ENCODE measurements at regions not wholly inside any gene's neighbourhood (a gene's known extent, or its start where the extent isn't known, plus 50 kb on each side); places are given as distances from the start of the nearest gene placed in this dataset.

DNA sequence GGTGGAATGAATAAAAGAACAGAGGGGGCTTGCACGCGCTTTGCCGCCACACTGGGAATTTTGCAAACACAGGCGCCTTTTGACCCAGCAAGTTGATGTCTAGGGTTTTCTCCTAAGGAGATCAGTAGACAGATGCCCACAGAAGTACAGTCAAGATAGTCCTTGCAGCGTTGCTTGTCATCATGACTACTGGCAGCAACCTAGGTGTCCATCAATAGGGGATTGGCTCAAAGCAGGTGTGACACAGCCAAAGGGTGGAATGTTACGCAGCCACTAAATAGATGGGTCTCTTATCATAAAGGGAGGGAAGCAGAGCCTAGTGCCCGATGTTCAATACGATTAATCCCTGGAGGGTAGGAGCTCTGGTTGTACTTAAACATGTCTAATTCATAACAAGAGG, 63.8 kb upstream of the GGTA1 start:
- CTCF ChIA-PET: interaction anchor here (2.4 kb wide), 1 partner anchor 13 kb away, joined by 13 read pairs; no protein-coding TSS in a partner anchor
- H3K27ac ChIP-seq: peak overlapping the region; percentile 83
- POLR2A ChIA-PET (ENCODE audit: low non-redundant PET): no interaction called here
- DNase-seq (ENCODE audit: low spot score): no peak
- TF ChIP-seq, protein P1, sequence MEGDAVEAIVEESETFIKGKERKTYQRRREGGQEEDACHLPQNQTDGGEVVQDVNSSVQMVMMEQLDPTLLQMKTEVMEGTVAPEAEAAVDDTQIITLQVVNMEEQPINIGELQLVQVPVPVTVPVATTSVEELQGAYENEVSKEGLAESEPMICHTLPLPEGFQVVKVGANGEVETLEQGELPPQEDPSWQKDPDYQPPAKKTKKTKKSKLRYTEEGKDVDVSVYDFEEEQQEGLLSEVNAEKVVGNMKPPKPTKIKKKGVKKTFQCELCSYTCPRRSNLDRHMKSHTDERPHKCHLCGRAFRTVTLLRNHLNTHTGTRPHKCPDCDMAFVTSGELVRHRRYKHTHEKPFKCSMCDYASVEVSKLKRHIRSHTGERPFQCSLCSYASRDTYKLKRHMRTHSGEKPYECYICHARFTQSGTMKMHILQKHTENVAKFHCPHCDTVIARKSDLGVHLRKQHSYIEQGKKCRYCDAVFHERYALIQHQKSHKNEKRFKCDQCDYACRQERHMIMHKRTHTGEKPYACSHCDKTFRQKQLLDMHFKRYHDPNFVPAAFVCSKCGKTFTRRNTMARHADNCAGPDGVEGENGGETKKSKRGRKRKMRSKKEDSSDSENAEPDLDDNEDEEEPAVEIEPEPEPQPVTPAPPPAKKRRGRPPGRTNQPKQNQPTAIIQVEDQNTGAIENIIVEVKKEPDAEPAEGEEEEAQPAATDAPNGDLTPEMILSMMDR (conservative IDR thresholded peaks at IDR 0.05; ENCODE audit: low read depth): no peak

DNA sequence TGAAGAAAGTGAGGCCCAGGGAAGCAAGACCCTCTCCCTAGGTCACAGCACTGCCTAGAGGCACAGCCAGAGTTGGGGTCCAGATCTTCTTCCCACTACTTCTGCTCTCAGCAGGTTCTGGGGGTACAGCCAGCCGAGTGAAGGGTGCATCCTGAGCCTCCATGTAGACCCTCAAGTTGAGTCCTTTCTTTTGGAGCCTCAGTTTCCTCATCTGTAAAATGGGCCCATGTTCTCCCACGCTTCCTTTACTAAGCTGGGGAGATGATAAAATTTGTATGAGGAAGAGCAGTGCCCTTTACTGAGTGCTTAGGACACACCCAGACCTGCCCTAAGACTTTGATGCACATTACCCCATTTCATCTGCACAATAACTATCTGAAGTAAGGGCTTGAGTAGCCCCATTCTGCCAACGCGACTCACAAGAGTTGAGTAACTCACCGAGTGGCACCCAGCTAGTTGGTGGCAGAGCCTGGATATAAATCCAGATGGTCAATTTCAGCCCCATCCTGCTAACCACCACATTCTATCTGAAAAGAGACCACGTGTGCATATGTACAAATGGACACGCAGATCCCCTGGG, 64.3 kb upstream of the GGTA1 start:
- CTCF ChIA-PET: interaction anchor here (2.4 kb wide), 1 partner anchor 14 kb away, joined by 13 read pairs; no protein-coding TSS in a partner anchor
- POLR2A ChIA-PET (ENCODE audit: low non-redundant PET): no interaction called here
- peak overlapping the region; percentile 19 for H3K27ac ChIP-seq
- TF ChIP-seq, protein P1 (conservative IDR thresholded peaks at IDR 0.05; ENCODE audit: low read depth): no peak
- no peak for DNase-seq (ENCODE audit: low spot score)

DNA sequence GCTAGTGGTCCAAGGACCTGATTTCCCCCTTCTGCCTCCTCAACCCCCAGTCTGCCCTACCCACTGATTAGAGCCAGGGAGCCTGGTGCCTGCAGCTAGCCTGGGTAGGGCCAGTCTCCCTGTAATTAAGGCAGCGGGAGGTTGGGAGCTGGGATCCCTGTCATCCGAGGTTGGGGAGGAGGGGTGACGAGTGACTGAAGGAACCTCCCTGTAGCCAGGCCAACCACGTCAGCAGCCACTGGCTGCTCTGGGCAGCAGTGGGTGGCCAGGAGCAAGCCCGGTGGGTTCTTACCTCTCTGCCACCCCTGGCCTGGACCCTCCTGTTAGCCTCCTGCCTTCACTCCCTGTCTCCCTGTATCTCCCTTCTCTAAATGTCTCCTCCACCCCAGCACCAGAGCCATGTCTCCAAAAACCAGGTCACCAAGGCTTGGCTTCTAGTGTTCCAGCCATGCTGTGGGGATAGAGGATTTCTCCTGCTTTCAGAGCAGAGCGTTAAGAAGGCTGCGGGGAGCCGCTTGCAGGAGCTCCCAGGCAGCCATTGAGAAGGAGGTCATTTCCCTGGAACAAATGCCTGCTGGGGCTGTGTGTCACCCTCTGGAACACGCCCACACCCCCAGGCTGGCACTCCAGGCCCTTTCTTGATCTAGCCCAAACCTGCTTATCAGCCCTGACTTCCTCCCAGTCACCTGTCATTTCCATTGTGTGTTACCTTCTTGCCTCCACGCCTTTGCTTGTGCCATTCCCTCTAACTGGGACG, 65.0 kb upstream of the GGTA1 start:
- ChIA-PET POLR2A (ENCODE audit: low non-redundant PET) (no interaction called here), CTCF (interaction anchor here (0.6 to 2.4 kb wide), 3 partner anchors 14 to 144 kb away, joined by 3 to 13 read pairs (median 3); no protein-coding TSS in a partner anchor)
- peak; percentile 52 for DNase-seq (ENCODE audit: low spot score)
- H3K27ac ChIP-seq: peak overlapping the region; percentile 19
- TF ChIP-seq, protein P1 (conservative IDR thresholded peaks at IDR 0.05; ENCODE audit: low read depth): no peak

DNA sequence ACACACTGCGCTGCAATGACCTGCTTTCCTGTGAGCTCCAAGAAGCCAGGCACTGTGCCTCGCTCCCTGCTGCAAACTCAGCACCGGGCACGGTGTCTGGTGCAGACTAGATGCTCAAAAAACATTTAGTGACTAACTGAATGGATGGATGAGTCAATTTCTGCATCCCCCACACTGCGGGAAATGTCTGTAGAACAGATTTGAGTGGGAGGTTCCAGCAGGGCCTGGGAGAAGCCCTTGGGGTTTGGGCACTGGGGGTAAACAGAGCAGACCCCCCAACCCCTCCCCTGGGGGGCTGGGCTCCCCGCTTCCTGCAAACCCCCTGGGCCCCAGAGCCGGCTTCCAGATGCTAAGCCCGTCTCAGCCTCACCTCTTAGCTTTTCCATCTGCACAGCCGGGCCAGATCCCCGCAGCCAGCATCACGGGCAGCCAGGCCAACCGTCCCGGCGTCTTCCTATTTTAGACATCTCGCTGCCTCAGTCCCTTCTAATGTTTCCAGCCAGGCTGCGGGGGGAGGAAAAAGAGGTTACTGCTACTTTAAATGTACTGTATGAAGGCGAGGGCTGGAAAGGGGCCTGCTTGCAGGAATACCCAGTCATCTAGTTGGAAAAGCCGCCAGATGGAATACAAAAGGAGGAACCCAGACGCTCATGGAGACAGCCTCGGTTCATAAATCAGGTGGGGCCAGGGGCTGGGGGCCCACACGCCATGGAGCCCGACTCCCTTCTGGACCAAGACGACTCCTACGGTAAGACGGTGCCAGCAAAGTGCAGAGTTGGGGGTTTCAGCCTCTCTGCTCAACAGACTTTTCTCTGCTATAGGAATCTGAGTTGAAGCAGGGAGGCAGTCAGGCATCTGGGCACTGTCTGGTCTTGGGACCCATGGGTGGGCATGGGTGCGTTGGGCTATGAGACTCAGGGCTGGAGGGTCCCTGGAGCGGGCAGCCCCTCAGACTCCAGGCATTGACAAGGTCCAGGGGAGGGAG, 67.1 kb upstream of the GGTA1 start:
- ChIA-PET POLR2A (ENCODE audit: low non-redundant PET) (no interaction called here), CTCF (interaction anchor here (0.6 kb wide), 1 partner anchor 24 kb away, joined by 3 read pairs; no protein-coding TSS in a partner anchor)
- DNase-seq (ENCODE audit: low spot score): peak; percentile 58
- TF ChIP-seq, protein P1 (conservative IDR thresholded peaks at IDR 0.05; ENCODE audit: low read depth): no peak
- no peak overlapping the region for H3K27ac ChIP-seq

DNA sequence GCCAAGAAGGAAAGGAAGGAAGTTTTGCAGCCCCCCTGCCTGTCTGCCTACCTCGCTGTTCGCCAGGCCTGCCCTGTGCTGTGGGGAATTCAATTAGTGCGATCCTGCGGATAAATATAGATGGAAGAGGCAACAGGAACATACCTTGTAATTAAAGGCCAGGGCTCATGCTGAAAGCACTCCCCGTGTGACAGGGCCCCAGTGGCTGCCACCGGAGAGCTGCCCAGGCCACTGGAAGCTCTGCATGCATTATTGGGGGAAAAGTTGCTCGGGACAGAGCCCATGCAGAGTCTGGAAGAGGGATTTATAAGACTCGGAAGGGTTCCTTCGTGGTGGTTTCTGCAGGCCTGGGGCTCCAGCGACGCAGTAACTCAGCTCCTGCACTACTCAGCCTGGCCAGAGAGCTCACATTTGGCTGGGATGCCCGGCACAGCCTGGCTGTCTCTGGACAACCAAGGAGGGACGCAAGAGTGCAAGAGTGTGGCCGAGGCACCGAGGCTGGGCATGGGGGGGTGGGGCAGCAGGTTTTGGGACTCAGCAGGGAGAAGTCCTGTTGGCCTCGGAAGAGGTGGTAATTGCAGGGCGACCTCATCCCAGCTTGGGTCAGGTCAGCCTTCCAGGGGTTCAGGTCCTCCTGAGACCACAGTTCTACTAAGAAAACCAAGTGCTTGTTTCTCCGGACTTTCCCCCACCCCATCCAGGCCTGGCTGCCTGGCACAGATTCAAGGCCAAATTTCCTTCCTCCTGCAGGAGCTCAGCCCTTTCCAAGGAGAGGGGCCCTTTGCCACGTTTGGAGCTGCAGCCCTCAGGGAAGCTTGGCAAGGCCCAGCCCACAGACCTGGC, 68.1 kb upstream of the GGTA1 start:
- TF ChIP-seq, protein P1 (conservative IDR thresholded peaks at IDR 0.05; ENCODE audit: low read depth): no peak
- peak overlapping the region; percentile 53 for H3K27ac ChIP-seq
- DNase-seq (ENCODE audit: low spot score): no peak
- ChIA-PET CTCF (interaction anchor here (0.6 to 2.5 kb wide), 6 partner anchors 11 to 133 kb away, joined by 3 to 10 read pairs (median 6); no protein-coding TSS in a partner anchor), POLR2A (ENCODE audit: low non-redundant PET) (no interaction called here)

Measured in RWPE1 (cell line).